Prostate gland (tissue), 2 donors: ENCODE measurements at regions not wholly inside any gene's neighbourhood (a gene's known extent, or its start where the extent isn't known, plus 50 kb on each side); places are given as distances from the start of the nearest gene placed in this dataset.

Experiments used
- DNase-seq: peaks from one replicate; pipeline ENCODE4 v3.0.0-alpha.2; 2019; ENCODE audit warnings: low spot score
- H3K27ac ChIP-seq, 2 donors: fragments of 200-600 bp; sonication (generic); 2 replicates each; pipeline ENCODE4 v1.5.1; 2017 to 2019
- H3K27me3 ChIP-seq: fragments of 200-600 bp; sonication (generic); replicated peaks from 2 replicates; pipeline ENCODE4 v1.5.1; 2019; ENCODE audit not compliant: insufficient read depth
- H3K36me3 ChIP-seq, 2 donors: fragments of 200-600 bp; sonication (generic); 1 replicate in 1 of 2; 2 replicates in 1 of 2; pipeline versions ENCODE4 v1.5.1 to v1.8.1; 2017 to 2019
- H3K4me1 ChIP-seq: fragments of 200-600 bp; sonication (generic); replicated peaks from 2 replicates; pipeline ENCODE4 v1.5.1; 2019
- H3K4me3 ChIP-seq, 2 donors: fragments of 200-600 bp; sonication (generic); 2 replicates each; pipeline ENCODE4 v1.5.1; 2017 to 2019
- H3K9me3 ChIP-seq: fragments of 200-600 bp; sonication (generic); 2 replicates; pipeline ENCODE4 v1.5.1; 2017
- CTCF ChIP-seq, 4 experiments: fragments of 200-600 bp in 2 of 4; fragments of 450-650 bp in 2 of 4; sonication (generic) in 2 of 4; IDR thresholded peaks; 1 replicate in 3 of 4; 2 replicates in 1 of 4; pipeline ENCODE4 v1.5.1; 2016 to 2019; ENCODE audit warnings: antibody characterized with exemption in 4 of 4, mild to moderate bottlenecking in 2 of 4, moderate library complexity in 2 of 4
- POLR2A ChIP-seq: fragments of 450-650 bp; IDR thresholded peaks from one replicate; pipeline ENCODE4 v1.6.1; 2016; ENCODE audit warnings: antibody characterized with exemption, mild to moderate bottlenecking
- POLR2AphosphoS5 ChIP-seq: sonication (generic); formaldehyde crosslinking; IDR thresholded peaks from one replicate; pipeline ENCODE4 v1.6.1; 2017; ENCODE audit warnings: antibody characterized with exemption
- WGBS: methylation state at CpG from one replicate; pipeline ENCODE4 v1.1.5; 2018; 5-methylcytosine and 5-hydroxymethylcytosine counted together
- intact Hi-C: fragments of 100-400 bp; cut with DNase I; formaldehyde crosslinking; loops from one replicate; pipeline ENCODE4 v1.14.2; 2022

- no peaks in the 10 kb centered on the region for H3K36me3 ChIP-seq
- no peak overlapping the region for H3K27ac ChIP-seq
- no peak for TF ChIP-seq POLR2AphosphoS5
- no peak for TF ChIP-seq POLR2A
- no peak for TF ChIP-seq CTCF (IDR thresholded peaks at IDR 0.05)
- intact Hi-C loops: no loop called here
- WGBS: 78% methylated on average over 7 of the region's 7 CpGs
- H3K4me1 ChIP-seq: no peaks in the 10 kb centered on the region
- no peak for DNase-seq
- H3K27me3 ChIP-seq: peaks cover 3% of the 10 kb centered on the region
- H3K4me3 ChIP-seq: no peak overlapping the region
- H3K9me3 ChIP-seq: no peaks in the 10 kb centered on the region
Observed at GRCh38 chr20:60968853-60969720, 283.0 kb upstream of the CDH4 start.

GRCh38 chr20:60970601-60971000 is 281.5 kb upstream of the CDH4 start:
- intact Hi-C loops: no loop called here

DNA sequence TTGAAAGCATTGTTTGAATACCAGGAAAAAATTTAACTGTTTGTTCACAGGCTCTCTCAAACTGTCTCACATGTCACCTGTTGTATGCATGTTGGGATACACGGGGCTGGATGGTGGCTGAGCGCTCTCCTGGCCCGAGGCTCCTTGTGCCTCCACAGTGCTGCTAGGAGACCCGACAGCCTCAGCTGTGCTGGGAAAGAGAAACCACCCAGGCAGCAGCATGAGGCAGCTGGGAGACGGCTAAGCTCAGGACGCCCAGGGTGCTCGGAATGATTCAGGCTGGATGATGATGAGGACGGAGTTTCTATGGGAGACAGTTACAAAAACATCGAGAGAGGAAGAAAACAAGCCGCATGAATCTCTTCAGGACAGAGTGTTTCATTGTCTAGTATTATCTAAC is 278.0 kb upstream of the CDH4 start:
- WGBS: 81% methylated on average over 10 of the region's 10 CpGs
- Histone ChIP-seq H3K9me3 (no peaks in the 10 kb centered on the region), H3K36me3 (no peaks in the 10 kb centered on the region), H3K4me1 (no peaks in the 10 kb centered on the region), H3K27me3 (peaks cover 3% of the 10 kb centered on the region), H3K4me3 (no peak overlapping the region), H3K27ac (no peak overlapping the region)
- no peak for DNase-seq
- intact Hi-C loops: no loop called here
- TF ChIP-seq CTCF (IDR thresholded peaks at IDR 0.05) (no peak), POLR2AphosphoS5 (no peak), POLR2A (no peak)

More at GRCh38 chr20:60970601-60971000, 281.5 kb upstream of the CDH4 start:
- Histone ChIP-seq H3K27me3 (peaks cover 3% of the 10 kb centered on the region), H3K4me1 (no peaks in the 10 kb centered on the region), H3K4me3 (no peak overlapping the region), H3K36me3 (no peaks in the 10 kb centered on the region), H3K27ac (no peak overlapping the region), H3K9me3 (no peaks in the 10 kb centered on the region)
- 60% methylated on average over 8 of the region's 8 CpGs for WGBS
- TF ChIP-seq POLR2A: no peak
- TF ChIP-seq CTCF (IDR thresholded peaks at IDR 0.05): no peak
- TF ChIP-seq POLR2AphosphoS5: no peak
- no peak for DNase-seq

DNA sequence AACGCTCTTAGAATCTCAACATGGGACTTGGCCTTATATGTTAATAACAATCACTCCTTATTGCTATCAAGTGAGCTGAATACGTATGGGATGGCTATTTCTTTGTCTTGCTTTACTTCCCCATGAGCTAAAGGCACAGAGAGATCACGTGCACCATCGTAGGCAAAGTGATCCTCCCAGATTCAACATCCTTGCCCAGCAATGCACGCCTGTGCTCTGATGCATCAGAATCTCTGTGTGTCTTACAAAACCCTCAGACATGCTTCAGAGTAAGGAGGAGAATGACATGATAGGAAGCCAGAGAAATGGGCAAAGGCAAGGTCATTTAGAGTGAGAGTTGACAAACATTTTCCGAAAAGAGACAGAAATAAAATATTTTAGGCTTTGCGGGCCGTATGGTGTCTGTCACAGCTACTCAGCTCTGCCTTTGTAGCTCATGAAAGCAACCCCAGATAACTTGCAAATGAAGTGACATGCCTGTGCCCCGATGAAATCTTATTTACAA is 277.6 kb upstream of the CDH4 start:
- H3K4me1 ChIP-seq: no peaks in the 10 kb centered on the region
- DNase-seq: no peak
- H3K36me3 ChIP-seq: no peaks in the 10 kb centered on the region
- H3K27ac ChIP-seq: no peak overlapping the region
- intact Hi-C loops: no loop called here
- no peaks in the 10 kb centered on the region for H3K9me3 ChIP-seq
- 77% methylated on average over 9 of the region's 9 CpGs for WGBS
- no peak overlapping the region for H3K4me3 ChIP-seq
- peaks cover 3% of the 10 kb centered on the region for H3K27me3 ChIP-seq
- no peak for TF ChIP-seq CTCF (IDR thresholded peaks at IDR 0.05)
- no peak for TF ChIP-seq POLR2AphosphoS5
- TF ChIP-seq POLR2A: no peak

- no peaks in the 10 kb centered on the region for H3K27me3 ChIP-seq
- no peak for TF ChIP-seq POLR2A
- no peak for TF ChIP-seq POLR2AphosphoS5
- no peak for TF ChIP-seq CTCF (IDR thresholded peaks at IDR 0.05)
- no peaks in the 10 kb centered on the region for H3K4me1 ChIP-seq
- intact Hi-C loops: no loop called here
- DNase-seq: no peak
- H3K36me3 ChIP-seq: no peaks in the 10 kb centered on the region
- no peak overlapping the region for H3K4me3 ChIP-seq
- H3K27ac ChIP-seq: no peak overlapping the region
- no peaks in the 10 kb centered on the region for H3K9me3 ChIP-seq
- 89% methylated on average over 15 of the region's 15 CpGs for WGBS
Observed at GRCh38 chr20:60976139-60976538, 275.9 kb upstream of the CDH4 start.
